GM12878 (cell line): ENCODE measurements at regions not wholly inside any gene's neighbourhood (a gene's known extent, or its start where the extent isn't known, plus 50 kb on each side); places are given as distances from the start of the nearest gene placed in this dataset.

Source experiments
- ATAC-seq: fragments of 200-7000 bp; cut with Tn5 transposase; 3 replicates; pipeline ENCODE4 v1.9.1; 2020; ENCODE audit warnings: mild to moderate bottlenecking, moderate library complexity
- BruUV-seq: library from RNA; stranded (reverse); fragments of 400-500 nt; replicated peaks from 2 replicates; lab custom pipeline; 2021; lab: Mats Ljungman, UMichigan
- CTCF ChIA-PET: fragments of 300-600 bp; sonication (Branson Sonifier 250); formaldehyde crosslinking; extraction: SDS; loops from one replicate; lab custom pipeline; 2021; ENCODE audit warnings: inconsistent platforms; lab: Yijun Ruan, JAX
- POLR2A ChIA-PET: fragments of 350-600 bp; formaldehyde crosslinking; extraction: SDS; loops from one replicate; lab custom pipeline; 2021; ENCODE audit warnings: inconsistent platforms; lab: Charles Lee
- RAD21 ChIA-PET: fragments of 300-600 bp; sonication (Branson Sonifier 250); formaldehyde crosslinking; loops from one replicate; lab custom pipeline; 2023; ENCODE audit warnings: antibody characterized with exemption; ENCODE audit not compliant: unreplicated experiment; lab: Charles Lee
- SMC1A ChIA-PET: fragments of 300-600 bp; sonication (Branson Sonifier 250); formaldehyde crosslinking; loops from one replicate; lab custom pipeline; 2023; ENCODE audit not compliant: unreplicated experiment, uncharacterized antibody; lab: Charles Lee
- DNase-seq: peaks from one replicate; pipeline ENCODE4 v3.0.0-alpha.2; 2011; ENCODE audit warnings: low read depth, low spot score
- FAIRE-seq: peaks from 3 replicates; lab custom pipeline; 2011; peaks lifted over from hg19 to GRCh38; lab: Jason Lieb, UNC
- H2AFZ ChIP-seq: 2 replicates; pipeline ENCODE4 v1.6.0; 2011; ENCODE audit warnings: low read depth, low read length, control low read depth; ENCODE audit not compliant: control insufficient read depth
- H3K27ac ChIP-seq: 2 replicates; pipeline ENCODE4 v1.5.1; 2011; ENCODE audit warnings: control low read depth; ENCODE audit not compliant: control insufficient read depth, insufficient read depth
- H3K27me3 ChIP-seq, 2 experiments: replicated peaks in 1 of 2; 2 replicates each; pipeline versions ENCODE4 v1.6.0 to v1.6.1; 2011; ENCODE audit warnings: low read length in 1 of 2; ENCODE audit not compliant: control insufficient read depth in 2 of 2, insufficient read depth in 2 of 2
- H3K36me3 ChIP-seq, 2 experiments: 2 replicates each; pipeline ENCODE4 v1.5.1; 2011; ENCODE audit warnings: low read length in 1 of 2; ENCODE audit not compliant: control insufficient read depth in 2 of 2, insufficient read depth in 2 of 2
- H3K4me1 ChIP-seq: 2 replicates; pipeline ENCODE4 v1.6.1; 2011; ENCODE audit warnings: mild to moderate bottlenecking, low read length, moderate library complexity, mixed read lengths; ENCODE audit not compliant: control insufficient read depth, insufficient read depth
- H3K4me2 ChIP-seq: 2 replicates; pipeline ENCODE4 v1.6.0; 2011; ENCODE audit warnings: control low read depth; ENCODE audit not compliant: control insufficient read depth, insufficient read depth
- H3K4me3 ChIP-seq: fragments of 200-600 bp; sonication (generic); 2 replicates; pipeline ENCODE4 v1.5.1; 2016
- H3K79me2 ChIP-seq: 2 replicates; pipeline ENCODE4 v1.6.0; 2011; ENCODE audit warnings: low read length; ENCODE audit not compliant: control insufficient read depth, insufficient read depth
- H3K9ac ChIP-seq: 2 replicates; pipeline ENCODE4 v1.8.0; 2011; ENCODE audit warnings: low read length, control low read depth, mixed read lengths; ENCODE audit not compliant: control insufficient read depth, insufficient read depth
- H3K9me3 ChIP-seq: replicated peaks from 3 replicates; pipeline ENCODE4 v1.5.1; 2011; ENCODE audit warnings: mild to moderate bottlenecking, low read length; ENCODE audit not compliant: control insufficient read depth, insufficient read depth
- H4K20me1 ChIP-seq: 2 replicates; pipeline ENCODE4 v1.6.0; 2011; ENCODE audit not compliant: control insufficient read depth, insufficient read depth
- BHLHE40 ChIP-seq, 2 experiments: fragments of 450-650 bp in 1 of 2; IDR thresholded peaks; 2 replicates each; pipeline ENCODE4 v1.6.1; 2011 to 2017; ENCODE audit warnings: low read depth in 2 of 2, borderline replicate concordance in 1 of 2, improper control_type of control experiment in 1 of 2, low read length in 1 of 2, mild to moderate bottlenecking in 1 of 2
- BMI1 ChIP-seq: fragments of 450-650 bp; IDR thresholded peaks from 2 replicates; pipeline ENCODE4 v1.6.1; 2016; ENCODE audit warnings: mild to moderate bottlenecking, moderate library complexity, borderline replicate concordance
- CBFB ChIP-seq: IDR thresholded peaks from 2 replicates; pipeline ENCODE4 v1.6.1; 2016; ENCODE audit warnings: antibody characterized with exemption, low read depth
- MAX ChIP-seq: IDR thresholded peaks from 2 replicates; pipeline ENCODE4 v1.6.1; 2012; ENCODE audit warnings: low read depth, low read length, improper control_type of control experiment
- SP1 ChIP-seq: IDR thresholded peaks from one replicate; pipeline ENCODE4 v1.6.1; 2011; ENCODE audit warnings: low read depth, low read length
- SREBF2 ChIP-seq: IDR thresholded peaks from 2 replicates; pipeline ENCODE4 v1.6.1; 2012; ENCODE audit warnings: mild to moderate bottlenecking, low read length
- USF1 ChIP-seq: IDR thresholded peaks from 2 replicates; pipeline ENCODE4 v1.6.1; 2011; ENCODE audit warnings: borderline replicate concordance, low read depth, mild to moderate bottlenecking, moderate library complexity, mixed read lengths, low read length; ENCODE audit not compliant: insufficient read depth; ENCODE audit errors: extremely low read length
- YY1 ChIP-seq: IDR thresholded peaks from 2 replicates; pipeline ENCODE4 v1.6.1; 2011; ENCODE audit warnings: low read depth, mild to moderate bottlenecking, low read length
- ZBTB11 ChIP-seq: fragments of 450-650 bp; formaldehyde crosslinking; IDR thresholded peaks from 2 replicates; pipeline ENCODE4 v1.5.0; 2022; ENCODE audit warnings: mild to moderate bottlenecking, missing genetic modification characterization
- ZNF217 ChIP-seq: fragments of 450-650 bp; IDR thresholded peaks from 2 replicates; pipeline ENCODE4 v1.6.1; 2017; ENCODE audit warnings: antibody characterized with exemption, mild to moderate bottlenecking
- ZNF687 ChIP-seq: fragments of 450-650 bp; IDR thresholded peaks from 2 replicates; pipeline ENCODE4 v1.6.1; 2017; ENCODE audit warnings: mild to moderate bottlenecking, moderate library complexity
- WGBS: methylation state at CpG from one replicate; pipeline ENCODE4 v1.1.6; 2016; ENCODE audit warnings: low lambda C conversion rate; ENCODE audit not compliant: insufficient replicate concordance, insufficient coverage; ENCODE audit errors: missing lambda C conversion rate; 5-methylcytosine and 5-hydroxymethylcytosine counted together
- in situ Hi-C: fragments of 300-500 bp; cut with MboI; formaldehyde crosslinking; loops from 9 replicates; pipeline ENCODE4 v1.14.3; 2018; ENCODE audit warnings: mixed read lengths
- intact Hi-C: fragments of 100-400 bp; cut with micrococcal nuclease; formaldehyde crosslinking; loops from one replicate; pipeline ENCODE4 v1.14.2; 2022; ENCODE audit not compliant: unreplicated experiment

- no peak for TF ChIP-seq ZBTB11 (CRISPR knock-in tag)
- no peak for TF ChIP-seq SREBF2
- no peak for TF ChIP-seq MAX
Observed at GRCh38 chr15:81914333-81914732, 131.5 kb downstream of the MEX3B start (continued).

GRCh38 chr15:81911022-81911971 is 134.5 kb downstream of the MEX3B start:
- ChIA-PET SMC1A (no interaction called here), CTCF (no interaction called here)

More at GRCh38 chr15:81911022-81911971, 134.5 kb downstream of the MEX3B start:
- TF ChIP-seq CBFB (no peak), BHLHE40 (IDR thresholded peaks at IDR 0.05; ENCODE audit: borderline replicate concordance in 1 of 2, low read depth in 2 of 2, low read length in 1 of 2) (no peak), SP1 (no peak), MAX (no peak), ZNF687 (no peak), USF1 (no peak), ZNF217 (no peak), BMI1 (no peak), YY1 (no peak)
- BruUV-seq: no TSS peak
- Histone ChIP-seq H2AFZ (no peak overlapping the region), H3K4me1 (no peaks in the 10 kb centered on the region), H3K9me3 (no peaks in the 10 kb centered on the region), H3K79me2 (no peaks in the 10 kb centered on the region), H3K4me2 (no peak overlapping the region), H4K20me1 (no peaks in the 10 kb centered on the region), H3K27ac (no peak overlapping the region), H3K27me3 (no peaks in the 10 kb centered on the region; a peak in 1 of 4 replicates), H3K9ac (no peak overlapping the region), H3K4me3 (no peak overlapping the region), H3K36me3 (no peaks in the 10 kb centered on the region)
- DNase-seq (no peak), ATAC-seq (no peak), FAIRE-seq (no peak)
- in situ Hi-C loops (no loop called here), intact Hi-C loops (no loop called here)
- POLR2A ChIA-PET: no interaction called here
- RAD21 ChIA-PET: no interaction called here
- WGBS: 16% methylated on average over 8 of the region's 8 CpGs
